ENCODE measurements at regions not wholly inside any gene's neighbourhood (a gene's known extent, or its start where the extent isn't known, plus 50 kb on each side); places are given as distances from the start of the nearest gene placed in this dataset.

- TF ChIP-seq, protein P1, sequence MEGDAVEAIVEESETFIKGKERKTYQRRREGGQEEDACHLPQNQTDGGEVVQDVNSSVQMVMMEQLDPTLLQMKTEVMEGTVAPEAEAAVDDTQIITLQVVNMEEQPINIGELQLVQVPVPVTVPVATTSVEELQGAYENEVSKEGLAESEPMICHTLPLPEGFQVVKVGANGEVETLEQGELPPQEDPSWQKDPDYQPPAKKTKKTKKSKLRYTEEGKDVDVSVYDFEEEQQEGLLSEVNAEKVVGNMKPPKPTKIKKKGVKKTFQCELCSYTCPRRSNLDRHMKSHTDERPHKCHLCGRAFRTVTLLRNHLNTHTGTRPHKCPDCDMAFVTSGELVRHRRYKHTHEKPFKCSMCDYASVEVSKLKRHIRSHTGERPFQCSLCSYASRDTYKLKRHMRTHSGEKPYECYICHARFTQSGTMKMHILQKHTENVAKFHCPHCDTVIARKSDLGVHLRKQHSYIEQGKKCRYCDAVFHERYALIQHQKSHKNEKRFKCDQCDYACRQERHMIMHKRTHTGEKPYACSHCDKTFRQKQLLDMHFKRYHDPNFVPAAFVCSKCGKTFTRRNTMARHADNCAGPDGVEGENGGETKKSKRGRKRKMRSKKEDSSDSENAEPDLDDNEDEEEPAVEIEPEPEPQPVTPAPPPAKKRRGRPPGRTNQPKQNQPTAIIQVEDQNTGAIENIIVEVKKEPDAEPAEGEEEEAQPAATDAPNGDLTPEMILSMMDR (IDR thresholded peaks at IDR 0.05), result no peak
- TF ChIP-seq ZFX (IDR thresholded peaks at IDR 0.05; ENCODE audit: borderline replicate concordance), result no peak
Measured at GRCh38 chr2:16092861-16093638, 152.7 kb downstream of the MYCN start.

All from 22Rv1 (cell line).